Liver (tissue), 8 donors: ENCODE measurements at regions not wholly inside any gene's neighbourhood (a gene's known extent, or its start where the extent isn't known, plus 50 kb on each side); places are given as distances from the start of the nearest gene placed in this dataset.

Experiments used
- DNase-seq: peaks from one replicate; pipeline ENCODE4 v3.0.0-alpha.2; 2017; ENCODE audit warnings: low spot score
- H3K27ac ChIP-seq, 2 donors: one replicate each; pipeline ENCODE4 v1.7.0; 2013; ENCODE audit warnings: inconsistent platforms in 2 of 2, low read length in 2 of 2, control low read depth in 1 of 2, low read depth in 1 of 2, mild to moderate bottlenecking in 1 of 2
- H3K27me3 ChIP-seq, 4 donors: one replicate each; pipeline versions ENCODE4 v1.6.1 to v1.7.0; 2013; ENCODE audit warnings: low read length in 3 of 4, inconsistent platforms in 1 of 4, mild to moderate bottlenecking in 1 of 4, moderate library complexity in 1 of 4; ENCODE audit not compliant: control insufficient read depth in 4 of 4, insufficient read depth in 4 of 4
- H3K36me3 ChIP-seq, 4 donors: one replicate each; pipeline versions ENCODE4 v1.6.1 to v1.7.0; 2013; ENCODE audit warnings: low read length in 3 of 4, mild to moderate bottlenecking in 3 of 4, low read depth in 1 of 4, moderate library complexity in 1 of 4; ENCODE audit not compliant: control insufficient read depth in 4 of 4, insufficient read depth in 3 of 4
- H3K4me1 ChIP-seq, 4 donors: one replicate each; pipeline versions ENCODE4 v1.6.1 to v1.7.0; 2013; ENCODE audit warnings: low read length in 3 of 4, mild to moderate bottlenecking in 3 of 4, moderate library complexity in 1 of 4; ENCODE audit not compliant: control insufficient read depth in 4 of 4, insufficient read depth in 4 of 4
- H3K4me3 ChIP-seq, 3 donors: one replicate each; pipeline versions ENCODE4 v1.6.1 to v1.7.0; 2013; ENCODE audit warnings: low read length in 3 of 3, control low read depth in 1 of 3, low read depth in 1 of 3, mild to moderate bottlenecking in 1 of 3
- H3K9ac ChIP-seq, 2 donors: one replicate each; pipeline ENCODE4 v1.7.0; 2013; ENCODE audit warnings: low read length in 2 of 2, mild to moderate bottlenecking in 2 of 2, moderate library complexity in 2 of 2, control low read depth in 1 of 2, low read depth in 1 of 2
- H3K9me3 ChIP-seq, 4 donors: one replicate each; pipeline versions ENCODE4 v1.6.1 to v1.7.0; 2013; ENCODE audit warnings: low read length in 3 of 4; ENCODE audit not compliant: control insufficient read depth in 4 of 4
- EGR1 ChIP-seq, 2 donors: IDR thresholded peaks; 2 replicates each; pipeline ENCODE4 v1.6.1; 2016 to 2018; ENCODE audit warnings: antibody characterized with exemption in 2 of 2, low read depth in 2 of 2
- FOXA1 ChIP-seq: IDR thresholded peaks from 2 replicates; pipeline ENCODE4 v1.6.1; 2016; ENCODE audit warnings: antibody characterized with exemption
- GABPA ChIP-seq, 2 donors: IDR thresholded peaks in 1 of 2; conservative IDR thresholded peaks in 1 of 2; 2 replicates each; pipeline ENCODE4 v1.6.1; 2016; ENCODE audit warnings: antibody characterized with exemption in 2 of 2, mild to moderate bottlenecking in 1 of 2, moderate library complexity in 1 of 2
- HNF4A ChIP-seq, 2 donors: conservative IDR thresholded peaks; 2 replicates each; pipeline ENCODE4 v1.6.1; 2016; ENCODE audit warnings: antibody characterized with exemption in 2 of 2, mild to moderate bottlenecking in 2 of 2
- RXRA ChIP-seq, 2 donors: IDR thresholded peaks; 2 replicates each; pipeline ENCODE4 v1.6.1; 2017 to 2018; ENCODE audit warnings: antibody characterized with exemption in 2 of 2, mild to moderate bottlenecking in 1 of 2
- SP1 ChIP-seq: IDR thresholded peaks from 2 replicates; pipeline ENCODE4 v1.6.1; 2018; ENCODE audit warnings: antibody characterized with exemption, mild to moderate bottlenecking
- YY1 ChIP-seq: IDR thresholded peaks from 2 replicates; pipeline ENCODE4 v1.6.1; 2016; ENCODE audit warnings: antibody characterized with exemption, mild to moderate bottlenecking
- WGBS: extraction: QIAGEN DNeasy Blood & Tissue Kit; methylation state at CpG from one replicate; pipeline ENCODE4 v1.1.7; 2013; 5-methylcytosine and 5-hydroxymethylcytosine counted together
- TF ChIP-seq, protein P1 (sequence below): IDR thresholded peaks from 2 replicates; pipeline ENCODE4 v1.6.1; 2016; ENCODE audit warnings: antibody characterized with exemption
- TF ChIP-seq, protein P2 (sequence below): IDR thresholded peaks from 2 replicates; pipeline ENCODE4 v1.6.1; 2016; ENCODE audit warnings: antibody characterized with exemption
- TF ChIP-seq, protein P3 (sequence below): fragments of 150-350 bp; IDR thresholded peaks from 2 replicates; pipeline ENCODE4 v1.5.1; 2017; ENCODE audit warnings: improper control_type of control experiment, low read depth, low read length; ENCODE audit not compliant: missing input control
- TF ChIP-seq, protein P4 (sequence below): IDR thresholded peaks from 2 replicates; pipeline ENCODE4 v1.6.1; 2016; ENCODE audit warnings: antibody characterized with exemption
- TF ChIP-seq, protein P5 (sequence below): IDR thresholded peaks from 2 replicates; pipeline ENCODE4 v1.6.1; 2016; ENCODE audit warnings: antibody characterized with exemption, mild to moderate bottlenecking
- donor health status: healthy.
- donor health status: healthy.
- donor health status: healthy.
- donor health status: healthy.
- donor health status: healthy.

DNA sequence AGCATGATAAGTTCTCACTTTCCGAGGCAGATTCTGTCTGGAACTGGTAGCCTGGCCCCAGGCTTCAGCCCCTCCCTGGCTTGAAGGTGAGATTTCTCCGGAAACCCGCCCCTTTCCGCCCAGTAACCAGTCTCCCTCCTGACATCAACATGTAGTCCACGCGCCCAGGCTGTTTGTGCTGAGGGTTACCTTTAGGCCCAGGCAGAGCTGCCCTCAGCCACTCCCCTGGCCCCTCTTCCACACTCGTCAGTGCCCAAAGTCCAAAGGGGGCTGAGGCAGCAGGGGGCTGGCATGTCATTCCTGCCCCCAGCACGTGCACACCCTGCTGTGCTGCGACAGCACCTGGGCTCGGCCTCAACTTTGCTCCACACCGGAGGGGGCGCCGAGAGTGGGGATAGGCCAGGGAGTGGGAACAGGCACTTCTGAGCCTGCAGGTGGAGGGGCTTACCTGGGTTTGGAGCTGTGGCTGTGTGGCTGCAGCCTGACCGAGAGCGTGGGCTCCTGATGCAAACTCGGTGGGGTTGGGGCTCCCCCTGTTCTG is 69.5 kb upstream of the ANK2 start (continued):
- TF ChIP-seq, protein P1, sequence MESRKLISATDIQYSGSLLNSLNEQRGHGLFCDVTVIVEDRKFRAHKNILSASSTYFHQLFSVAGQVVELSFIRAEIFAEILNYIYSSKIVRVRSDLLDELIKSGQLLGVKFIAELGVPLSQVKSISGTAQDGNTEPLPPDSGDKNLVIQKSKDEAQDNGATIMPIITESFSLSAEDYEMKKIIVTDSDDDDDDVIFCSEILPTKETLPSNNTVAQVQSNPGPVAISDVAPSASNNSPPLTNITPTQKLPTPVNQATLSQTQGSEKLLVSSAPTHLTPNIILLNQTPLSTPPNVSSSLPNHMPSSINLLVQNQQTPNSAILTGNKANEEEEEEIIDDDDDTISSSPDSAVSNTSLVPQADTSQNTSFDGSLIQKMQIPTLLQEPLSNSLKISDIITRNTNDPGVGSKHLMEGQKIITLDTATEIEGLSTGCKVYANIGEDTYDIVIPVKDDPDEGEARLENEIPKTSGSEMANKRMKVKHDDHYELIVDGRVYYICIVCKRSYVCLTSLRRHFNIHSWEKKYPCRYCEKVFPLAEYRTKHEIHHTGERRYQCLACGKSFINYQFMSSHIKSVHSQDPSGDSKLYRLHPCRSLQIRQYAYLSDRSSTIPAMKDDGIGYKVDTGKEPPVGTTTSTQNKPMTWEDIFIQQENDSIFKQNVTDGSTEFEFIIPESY = no peak
- TF ChIP-seq GABPA (IDR thresholded peaks at IDR 0.05 in 1 of 2, conservative IDR thresholded peaks at IDR 0.05 in 1 of 2) (no peak), SP1 (no peak)
- TF ChIP-seq, protein P2, sequence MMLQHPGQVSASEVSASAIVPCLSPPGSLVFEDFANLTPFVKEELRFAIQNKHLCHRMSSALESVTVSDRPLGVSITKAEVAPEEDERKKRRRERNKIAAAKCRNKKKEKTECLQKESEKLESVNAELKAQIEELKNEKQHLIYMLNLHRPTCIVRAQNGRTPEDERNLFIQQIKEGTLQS = no peak

DNA sequence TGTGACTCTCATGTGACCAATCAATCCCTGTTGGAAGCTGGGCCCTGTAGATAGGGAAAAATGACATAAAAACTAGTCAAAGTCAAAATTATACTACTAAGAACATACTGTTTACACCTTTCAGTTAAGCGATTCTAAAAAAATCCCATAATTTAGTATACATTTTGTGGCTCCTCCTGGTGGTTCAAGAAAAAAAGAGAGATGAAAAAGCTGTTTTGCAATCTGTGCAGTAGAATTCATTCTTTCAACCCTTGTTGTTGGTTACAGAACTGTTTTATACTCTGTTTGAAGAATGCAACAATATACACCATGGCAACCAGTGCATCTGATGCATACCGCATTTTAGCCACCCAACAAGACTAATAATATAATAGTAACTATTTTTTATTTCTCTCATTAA is 66.8 kb upstream of the ANK2 start:
- Histone ChIP-seq H3K4me1 (no peaks in the 10 kb centered on the region), H3K4me3 (no peak overlapping the region), H3K36me3 (no peaks in the 10 kb centered on the region), H3K9ac (no peak overlapping the region), H3K27ac (no peak overlapping the region), H3K9me3 (peaks cover 0 to 4% (median 2%) of the 10 kb centered on the region in 4 donors), H3K27me3 (no peaks in the 10 kb centered on the region)
- TF ChIP-seq YY1 (no peak), HNF4A (conservative IDR thresholded peaks at IDR 0.05) (no peak), EGR1 (IDR thresholded peaks at IDR 0.05; ENCODE audit: low read depth in 2 of 2) (no peak), FOXA1 (no peak), SP1 (no peak)
- TF ChIP-seq, protein P3, sequence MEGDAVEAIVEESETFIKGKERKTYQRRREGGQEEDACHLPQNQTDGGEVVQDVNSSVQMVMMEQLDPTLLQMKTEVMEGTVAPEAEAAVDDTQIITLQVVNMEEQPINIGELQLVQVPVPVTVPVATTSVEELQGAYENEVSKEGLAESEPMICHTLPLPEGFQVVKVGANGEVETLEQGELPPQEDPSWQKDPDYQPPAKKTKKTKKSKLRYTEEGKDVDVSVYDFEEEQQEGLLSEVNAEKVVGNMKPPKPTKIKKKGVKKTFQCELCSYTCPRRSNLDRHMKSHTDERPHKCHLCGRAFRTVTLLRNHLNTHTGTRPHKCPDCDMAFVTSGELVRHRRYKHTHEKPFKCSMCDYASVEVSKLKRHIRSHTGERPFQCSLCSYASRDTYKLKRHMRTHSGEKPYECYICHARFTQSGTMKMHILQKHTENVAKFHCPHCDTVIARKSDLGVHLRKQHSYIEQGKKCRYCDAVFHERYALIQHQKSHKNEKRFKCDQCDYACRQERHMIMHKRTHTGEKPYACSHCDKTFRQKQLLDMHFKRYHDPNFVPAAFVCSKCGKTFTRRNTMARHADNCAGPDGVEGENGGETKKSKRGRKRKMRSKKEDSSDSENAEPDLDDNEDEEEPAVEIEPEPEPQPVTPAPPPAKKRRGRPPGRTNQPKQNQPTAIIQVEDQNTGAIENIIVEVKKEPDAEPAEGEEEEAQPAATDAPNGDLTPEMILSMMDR = no peak
- WGBS = 89% methylated on average over 2 of the region's 2 CpGs
- no peak for DNase-seq

DNA sequence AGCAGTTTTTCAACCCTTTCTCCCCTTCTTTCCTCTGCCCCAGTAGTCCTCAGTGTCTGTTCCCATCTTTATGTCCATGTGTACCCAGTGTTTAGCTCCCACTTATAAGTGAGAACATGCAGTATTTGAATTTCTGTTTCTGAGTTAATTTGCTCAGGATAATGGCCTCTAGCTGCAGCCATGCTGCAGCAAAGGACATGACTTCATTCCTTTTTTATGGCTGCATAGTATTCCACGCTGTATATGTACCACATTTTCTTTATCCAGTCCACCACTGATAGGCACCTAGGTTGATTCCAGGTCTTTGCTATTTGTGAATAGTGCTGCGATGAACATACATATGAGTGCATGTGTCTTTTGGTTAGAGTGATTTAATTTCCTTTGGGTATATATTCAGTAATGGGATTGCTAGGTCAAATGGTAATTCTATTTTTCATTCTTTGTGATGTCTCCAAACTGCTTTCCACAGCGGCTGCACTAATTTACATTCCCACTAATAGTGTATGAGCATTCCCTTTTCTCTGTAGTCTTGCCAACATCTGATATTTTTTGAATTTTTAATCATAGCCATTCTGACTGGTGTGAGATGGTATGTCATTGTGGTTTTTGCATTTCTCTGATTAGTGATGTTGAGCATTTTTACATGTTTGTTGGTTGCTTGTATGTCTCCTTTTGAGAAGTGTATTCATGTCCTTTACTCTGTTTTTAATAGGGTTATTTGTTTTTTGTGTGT is 54.6 kb upstream of the ANK2 start:
- no peaks in the 10 kb centered on the region for H3K27me3 ChIP-seq
- TF ChIP-seq, protein P4, sequence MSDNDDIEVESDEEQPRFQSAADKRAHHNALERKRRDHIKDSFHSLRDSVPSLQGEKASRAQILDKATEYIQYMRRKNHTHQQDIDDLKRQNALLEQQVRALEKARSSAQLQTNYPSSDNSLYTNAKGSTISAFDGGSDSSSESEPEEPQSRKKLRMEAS = no peak
- TF ChIP-seq GABPA (IDR thresholded peaks at IDR 0.05 in 1 of 2, conservative IDR thresholded peaks at IDR 0.05 in 1 of 2) = no peak
- TF ChIP-seq, protein P5, sequence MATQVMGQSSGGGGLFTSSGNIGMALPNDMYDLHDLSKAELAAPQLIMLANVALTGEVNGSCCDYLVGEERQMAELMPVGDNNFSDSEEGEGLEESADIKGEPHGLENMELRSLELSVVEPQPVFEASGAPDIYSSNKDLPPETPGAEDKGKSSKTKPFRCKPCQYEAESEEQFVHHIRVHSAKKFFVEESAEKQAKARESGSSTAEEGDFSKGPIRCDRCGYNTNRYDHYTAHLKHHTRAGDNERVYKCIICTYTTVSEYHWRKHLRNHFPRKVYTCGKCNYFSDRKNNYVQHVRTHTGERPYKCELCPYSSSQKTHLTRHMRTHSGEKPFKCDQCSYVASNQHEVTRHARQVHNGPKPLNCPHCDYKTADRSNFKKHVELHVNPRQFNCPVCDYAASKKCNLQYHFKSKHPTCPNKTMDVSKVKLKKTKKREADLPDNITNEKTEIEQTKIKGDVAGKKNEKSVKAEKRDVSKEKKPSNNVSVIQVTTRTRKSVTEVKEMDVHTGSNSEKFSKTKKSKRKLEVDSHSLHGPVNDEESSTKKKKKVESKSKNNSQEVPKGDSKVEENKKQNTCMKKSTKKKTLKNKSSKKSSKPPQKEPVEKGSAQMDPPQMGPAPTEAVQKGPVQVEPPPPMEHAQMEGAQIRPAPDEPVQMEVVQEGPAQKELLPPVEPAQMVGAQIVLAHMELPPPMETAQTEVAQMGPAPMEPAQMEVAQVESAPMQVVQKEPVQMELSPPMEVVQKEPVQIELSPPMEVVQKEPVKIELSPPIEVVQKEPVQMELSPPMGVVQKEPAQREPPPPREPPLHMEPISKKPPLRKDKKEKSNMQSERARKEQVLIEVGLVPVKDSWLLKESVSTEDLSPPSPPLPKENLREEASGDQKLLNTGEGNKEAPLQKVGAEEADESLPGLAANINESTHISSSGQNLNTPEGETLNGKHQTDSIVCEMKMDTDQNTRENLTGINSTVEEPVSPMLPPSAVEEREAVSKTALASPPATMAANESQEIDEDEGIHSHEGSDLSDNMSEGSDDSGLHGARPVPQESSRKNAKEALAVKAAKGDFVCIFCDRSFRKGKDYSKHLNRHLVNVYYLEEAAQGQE = no peak
- TF ChIP-seq, protein P3 = no peak
- TF ChIP-seq RXRA (IDR thresholded peaks at IDR 0.05) = no peak
- no peak for TF ChIP-seq EGR1 (IDR thresholded peaks at IDR 0.05; ENCODE audit: low read depth in 2 of 2)
- H3K27ac ChIP-seq = no peak overlapping the region
- H3K36me3 ChIP-seq = no peaks in the 10 kb centered on the region
- 92% methylated on average over 3 of the region's 3 CpGs for WGBS
- no peak for DNase-seq
- no peak overlapping the region for H3K4me3 ChIP-seq
- H3K9ac ChIP-seq = no peak overlapping the region
- no peaks in the 10 kb centered on the region for H3K4me1 ChIP-seq
- no peaks in the 10 kb centered on the region for H3K9me3 ChIP-seq
